ENCODE measurements at regions not wholly inside any gene's neighbourhood (a gene's known extent, or its start where the extent isn't known, plus 50 kb on each side); places are given as distances from the start of the nearest gene placed in this dataset.
"Not testable (repeated sequence)": the region's sequence is repeated elsewhere in the genome, so short reads cannot be mapped to it uniquely, and the experiment has no call there.

DNA sequence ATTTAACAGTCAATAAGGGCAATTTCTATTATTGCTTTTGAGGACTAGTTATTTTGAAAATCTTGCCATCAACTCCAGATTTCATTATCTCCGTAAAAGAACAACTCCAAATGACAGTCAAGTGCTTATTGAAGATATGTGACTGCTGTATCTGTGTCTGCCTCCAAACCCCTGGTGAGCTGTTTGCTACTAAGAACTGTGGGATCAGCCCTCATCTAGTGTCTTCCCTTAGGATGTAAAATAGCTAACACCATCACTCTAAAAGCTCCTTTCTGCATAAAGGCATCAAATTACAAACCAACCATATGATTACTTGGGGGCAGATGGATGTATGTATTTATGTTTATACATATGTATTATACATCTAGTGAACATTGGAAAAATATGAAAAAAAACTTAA, 70.8 kb upstream of the SLC13A1 start:
- H3K27ac ChIP-seq (ENCODE audit: insufficient read depth, low read depth, low read length, poor library complexity, severe bottlenecking), result no peak overlapping the region
- WGBS, 2 experiments, result 100% methylated on average over 1 of the region's 1 CpG; no CpG with 5 or more reads in 1 of the 2 experiments
- no peak overlapping the region for H3K4me3 ChIP-seq (ENCODE audit: insufficient read depth, low read depth, low read length)

DNA sequence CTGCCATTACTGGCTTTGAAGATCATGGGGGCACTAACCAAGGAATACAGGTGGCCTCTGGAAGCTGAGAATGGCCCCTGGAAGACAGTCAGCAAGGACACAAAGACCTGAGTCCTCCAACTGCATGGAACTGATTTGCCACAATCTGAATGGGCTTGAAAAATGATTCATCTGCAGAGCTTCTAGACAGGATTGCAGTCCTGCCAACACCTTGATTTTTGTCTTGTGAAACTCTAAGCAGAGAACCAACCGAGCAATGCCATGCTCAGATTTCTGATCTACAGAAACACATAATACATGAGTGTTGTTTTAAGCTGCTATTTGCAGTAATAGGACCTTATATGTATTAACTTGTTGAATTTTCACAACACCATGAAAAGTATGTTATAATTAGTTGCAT, 66.1 kb upstream of the SLC13A1 start:
- Histone ChIP-seq H3K27ac (ENCODE audit: insufficient read depth, low read depth, low read length, poor library complexity, severe bottlenecking) (no peak overlapping the region), H3K9me3 (ENCODE audit: control insufficient read depth, low read length) (no peaks in the 10 kb centered on the region), H3K4me1 (ENCODE audit: control insufficient read depth, insufficient read depth, low read length) (no peaks in the 10 kb centered on the region), H3K36me3 (ENCODE audit: control insufficient read depth, insufficient read depth, low read length) (no peaks in the 10 kb centered on the region), H3K27me3 (ENCODE audit: control insufficient read depth, insufficient read depth, low read length, poor library complexity, severe bottlenecking) (no peaks in the 10 kb centered on the region), H3K4me3 (ENCODE audit: insufficient read depth, low read depth, low read length) (no peak overlapping the region)
- 87 to 100% methylated on average over 1 of the region's 1 CpG for WGBS, 2 experiments

More for the DNA sequence above, 70.8 kb upstream of the SLC13A1 start:
- no peaks in the 10 kb centered on the region for H3K4me1 ChIP-seq (ENCODE audit: control insufficient read depth, insufficient read depth, low read length)
- H3K9me3 ChIP-seq (ENCODE audit: control insufficient read depth, low read length), result no peaks in the 10 kb centered on the region
- H3K36me3 ChIP-seq (ENCODE audit: control insufficient read depth, insufficient read depth, low read length), result no peaks in the 10 kb centered on the region
- no peaks in the 10 kb centered on the region for H3K27me3 ChIP-seq (ENCODE audit: control insufficient read depth, insufficient read depth, low read length, poor library complexity, severe bottlenecking)

DNA sequence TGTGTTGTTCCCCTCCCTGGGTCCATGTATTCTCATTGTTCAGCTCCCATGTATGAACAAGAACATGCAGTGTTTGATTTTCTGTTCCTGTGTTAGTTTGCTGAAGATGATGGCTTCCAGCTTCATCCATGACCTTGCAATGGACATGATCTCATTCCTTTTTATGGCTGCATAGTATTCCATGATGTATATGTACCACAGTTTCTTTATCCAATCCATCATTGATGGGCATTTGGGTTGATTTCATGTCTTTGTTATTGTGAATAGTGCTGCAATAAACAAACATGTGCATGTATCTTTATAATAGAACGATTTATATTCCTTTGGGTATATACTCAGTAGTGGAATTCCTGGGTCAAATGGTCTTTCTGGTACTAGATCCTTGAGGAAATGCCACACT, 65.1 kb upstream of the SLC13A1 start:
- not testable (repeated sequence) for H3K4me1 ChIP-seq (ENCODE audit: control insufficient read depth, insufficient read depth, low read length); H3K9me3 ChIP-seq (ENCODE audit: control insufficient read depth, low read length); H3K4me3 ChIP-seq (ENCODE audit: insufficient read depth, low read depth, low read length); H3K27ac ChIP-seq (ENCODE audit: insufficient read depth, low read depth, low read length, poor library complexity, severe bottlenecking); H3K36me3 ChIP-seq (ENCODE audit: control insufficient read depth, insufficient read depth, low read length); H3K27me3 ChIP-seq (ENCODE audit: control insufficient read depth, insufficient read depth, low read length, poor library complexity, severe bottlenecking)
- 86 to 91% methylated on average over 1 of the region's 1 CpG for WGBS, 2 experiments

DNA sequence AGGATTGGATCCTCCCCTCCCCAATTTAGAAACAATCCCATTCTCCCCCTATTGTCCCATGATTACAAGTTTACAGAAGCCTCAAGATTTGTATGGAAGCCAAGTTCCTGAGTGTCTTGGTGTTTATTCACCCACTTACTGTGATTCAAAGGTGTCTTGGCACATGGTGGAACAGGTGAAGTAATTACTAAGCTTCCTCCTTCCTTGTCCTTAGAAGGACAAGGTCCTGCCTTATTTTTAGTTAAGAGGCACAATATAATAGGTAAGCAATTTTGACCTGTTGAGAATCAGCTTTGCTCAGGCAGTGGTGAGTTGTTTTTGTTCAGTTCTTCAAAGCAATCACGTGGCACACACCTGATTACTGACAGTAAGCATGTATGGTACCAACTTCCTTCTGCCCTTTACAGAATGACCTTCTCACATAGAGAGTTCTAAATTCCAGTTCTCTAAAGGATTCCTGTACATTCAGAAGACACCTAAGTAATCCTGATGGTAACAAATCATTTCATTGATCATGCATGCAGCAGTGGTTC, 60.7 kb upstream of the SLC13A1 start:
- Histone ChIP-seq H3K36me3 (ENCODE audit: control insufficient read depth, insufficient read depth, low read length) (no peaks in the 10 kb centered on the region), H3K4me3 (ENCODE audit: insufficient read depth, low read depth, low read length) (no peak overlapping the region), H3K4me1 (ENCODE audit: control insufficient read depth, insufficient read depth, low read length) (no peaks in the 10 kb centered on the region), H3K27ac (ENCODE audit: insufficient read depth, low read depth, low read length, poor library complexity, severe bottlenecking) (no peak overlapping the region), H3K27me3 (ENCODE audit: control insufficient read depth, insufficient read depth, low read length, poor library complexity, severe bottlenecking) (no peaks in the 10 kb centered on the region), H3K9me3 (ENCODE audit: control insufficient read depth, low read length) (no peaks in the 10 kb centered on the region)
- 80 to 94% methylated on average over 1 of the region's 1 CpG for WGBS, 2 experiments

DNA sequence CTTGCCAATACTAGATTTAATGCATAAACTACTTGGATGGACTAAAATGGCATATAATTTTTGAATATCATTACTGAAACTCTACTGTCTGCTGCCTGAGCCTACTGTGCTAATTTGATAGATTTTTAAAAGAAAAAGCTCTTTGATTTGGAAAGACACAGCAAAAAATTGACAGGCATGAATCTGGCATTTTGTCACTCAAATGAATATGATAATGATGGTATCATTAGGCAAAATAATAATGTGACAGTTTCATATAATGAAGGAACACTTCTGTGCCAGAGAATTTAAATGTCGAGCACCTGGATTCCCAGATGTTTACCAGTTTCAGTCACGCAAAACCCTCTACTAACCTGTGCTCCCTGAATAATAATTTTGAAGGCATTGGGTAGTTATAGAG, 60.0 kb upstream of the SLC13A1 start:
- H3K27ac ChIP-seq (ENCODE audit: insufficient read depth, low read depth, low read length, poor library complexity, severe bottlenecking), result no peak overlapping the region
- no peaks in the 10 kb centered on the region for H3K27me3 ChIP-seq (ENCODE audit: control insufficient read depth, insufficient read depth, low read length, poor library complexity, severe bottlenecking)
- H3K36me3 ChIP-seq (ENCODE audit: control insufficient read depth, insufficient read depth, low read length), result no peaks in the 10 kb centered on the region
- no peak overlapping the region for H3K4me3 ChIP-seq (ENCODE audit: insufficient read depth, low read depth, low read length)
- H3K4me1 ChIP-seq (ENCODE audit: control insufficient read depth, insufficient read depth, low read length), result no peaks in the 10 kb centered on the region
- WGBS, 2 experiments, result 94 to 100% methylated on average over 2 of the region's 2 CpGs
- H3K9me3 ChIP-seq (ENCODE audit: control insufficient read depth, low read length), result no peaks in the 10 kb centered on the region

Data from ectodermal cell (in vitro differentiated cells).